Ectodermal cell (in vitro differentiated cells): ENCODE measurements at regions not wholly inside any gene's neighbourhood (a gene's known extent, or its start where the extent isn't known, plus 50 kb on each side); places are given as distances from the start of the nearest gene placed in this dataset.

Source experiments
- H3K27ac ChIP-seq: 2 replicates; pipeline ENCODE4 v1.7.0; 2013; ENCODE audit warnings: mild to moderate bottlenecking, low read depth, low read length; ENCODE audit not compliant: insufficient read depth, poor library complexity, severe bottlenecking
- H3K27me3 ChIP-seq: 2 replicates; pipeline ENCODE4 v1.7.0; 2013; ENCODE audit warnings: mild to moderate bottlenecking, low read length; ENCODE audit not compliant: insufficient read depth, control insufficient read depth, poor library complexity, severe bottlenecking
- H3K36me3 ChIP-seq: one replicate; pipeline ENCODE4 v1.7.0; 2013; ENCODE audit warnings: low read length; ENCODE audit not compliant: control insufficient read depth, insufficient read depth
- H3K4me1 ChIP-seq: one replicate; pipeline ENCODE4 v1.7.0; 2013; ENCODE audit warnings: low read length; ENCODE audit not compliant: control insufficient read depth, insufficient read depth
- H3K4me3 ChIP-seq: 2 replicates; pipeline ENCODE4 v1.7.0; 2013; ENCODE audit warnings: low read depth, low read length, control low read depth; ENCODE audit not compliant: insufficient read depth
- H3K9me3 ChIP-seq: 2 replicates; pipeline ENCODE4 v1.7.0; 2013; ENCODE audit warnings: mild to moderate bottlenecking, low read length, moderate library complexity; ENCODE audit not compliant: control insufficient read depth
- WGBS, 2 experiments: methylation state at CpG; one replicate each; pipeline ENCODE4 v1.1.7; 2013; ENCODE audit warnings: missing lambda C conversion rate in 2 of 2; 5-methylcytosine and 5-hydroxymethylcytosine counted together

DNA sequence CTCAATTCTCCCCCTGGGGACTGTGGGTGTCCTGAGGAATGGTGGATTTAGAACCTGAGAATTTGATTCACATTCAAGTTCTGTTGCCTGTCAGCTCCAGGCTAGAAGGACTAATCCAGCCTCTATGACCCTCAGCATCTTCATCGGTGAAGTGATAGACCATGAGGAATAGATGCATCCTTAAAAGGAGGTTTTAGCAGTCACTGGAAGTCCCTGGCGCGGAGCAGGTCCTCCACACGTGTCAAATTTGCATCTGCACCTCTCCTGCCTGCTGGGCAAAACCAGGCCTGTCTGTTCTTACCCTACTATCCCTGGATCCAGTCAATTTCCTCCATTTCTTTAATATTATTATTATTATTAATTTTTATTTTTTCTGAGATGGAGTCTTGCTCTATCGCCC is 808.4 kb downstream of the TBC1D22A start:
- H3K4me1 ChIP-seq: no peaks in the 10 kb centered on the region
- 70 to 74% methylated on average over 5 of the region's 5 CpGs for WGBS, 2 experiments

DNA sequence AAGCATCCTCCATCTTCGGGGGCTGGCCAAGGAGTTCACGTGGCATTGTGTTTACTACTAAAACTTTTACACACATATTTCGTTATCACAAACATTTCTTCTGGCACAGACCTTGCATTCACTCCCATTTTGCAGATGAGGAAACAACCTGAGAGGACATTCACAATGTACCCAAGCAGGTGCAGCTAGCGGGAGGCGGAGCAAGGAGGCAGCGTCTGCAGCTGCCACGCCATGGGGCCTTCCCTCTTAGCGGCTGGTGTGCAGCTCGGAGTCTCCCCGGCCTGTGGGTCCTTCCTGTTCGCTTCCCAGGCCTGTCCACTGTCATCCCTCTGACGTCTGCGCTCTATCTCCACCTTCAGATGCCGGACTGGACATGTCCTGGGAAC is 807.8 kb downstream of the TBC1D22A start:
- WGBS, 2 experiments: 86% methylated on average over 14 of the region's 14 CpGs
- H3K4me3 ChIP-seq: no peak overlapping the region
- no peaks in the 10 kb centered on the region for H3K4me1 ChIP-seq
- no peaks in the 10 kb centered on the region for H3K36me3 ChIP-seq
- peaks cover 4% of the 10 kb centered on the region for H3K9me3 ChIP-seq
- H3K27ac ChIP-seq: no peak overlapping the region
- H3K27me3 ChIP-seq: no peaks in the 10 kb centered on the region

More for the DNA sequence above, 808.4 kb downstream of the TBC1D22A start:
- H3K27ac ChIP-seq: no peak overlapping the region
- peaks cover 4% of the 10 kb centered on the region for H3K9me3 ChIP-seq
- H3K4me3 ChIP-seq: no peak overlapping the region
- no peaks in the 10 kb centered on the region for H3K27me3 ChIP-seq
- H3K36me3 ChIP-seq: no peaks in the 10 kb centered on the region

DNA sequence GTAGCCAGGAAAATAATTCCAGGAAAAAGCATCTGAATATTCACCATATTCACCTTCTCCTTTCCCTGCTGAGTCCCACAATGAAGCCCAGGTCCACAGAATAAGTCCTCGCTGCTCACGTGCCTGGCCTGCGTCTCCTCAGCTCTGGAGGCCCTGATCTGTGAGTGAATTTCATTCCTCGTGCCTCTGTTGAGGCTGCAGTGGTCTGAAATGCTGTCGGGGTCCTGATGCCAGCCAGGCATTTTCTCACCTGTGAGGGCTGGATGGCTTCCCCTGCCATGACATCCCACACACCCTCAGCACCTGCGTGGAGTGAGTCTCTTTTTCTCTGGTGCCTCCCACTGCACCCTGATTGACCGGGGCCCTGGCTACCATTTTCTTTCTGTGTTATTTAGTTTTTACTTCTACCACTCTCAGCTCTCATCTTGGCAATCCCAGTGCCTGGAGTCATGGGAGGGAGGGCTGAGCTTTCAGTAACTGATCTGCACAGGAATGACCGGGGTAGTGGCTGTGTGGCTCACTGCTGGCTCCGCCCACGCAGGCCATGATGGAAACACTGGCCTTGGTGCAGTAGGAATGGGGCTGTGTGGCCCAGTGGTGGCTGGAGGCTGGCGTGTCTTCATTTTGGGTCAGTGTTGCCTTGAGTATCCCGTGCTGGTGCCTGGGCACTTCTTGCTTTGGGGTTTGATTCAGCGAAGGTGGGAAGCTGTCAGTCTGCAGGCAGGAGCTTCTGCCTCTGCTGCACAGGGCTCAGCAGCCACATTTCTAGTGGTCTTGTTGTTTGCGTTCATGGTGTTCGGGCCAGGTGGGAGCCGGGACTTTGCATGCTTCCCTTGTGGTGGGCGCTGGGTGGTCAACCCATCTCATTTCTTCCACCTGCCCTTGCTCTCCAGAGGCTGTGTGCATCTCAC is 807.2 kb downstream of the TBC1D22A start:
- Histone ChIP-seq H3K9me3 (peaks cover 4% of the 10 kb centered on the region), H3K36me3 (no peaks in the 10 kb centered on the region), H3K4me1 (no peaks in the 10 kb centered on the region), H3K27me3 (no peaks in the 10 kb centered on the region), H3K4me3 (no peak overlapping the region), H3K27ac (no peak overlapping the region)
- WGBS, 2 experiments: 79 to 82% methylated on average over 17 of the region's 17 CpGs

DNA sequence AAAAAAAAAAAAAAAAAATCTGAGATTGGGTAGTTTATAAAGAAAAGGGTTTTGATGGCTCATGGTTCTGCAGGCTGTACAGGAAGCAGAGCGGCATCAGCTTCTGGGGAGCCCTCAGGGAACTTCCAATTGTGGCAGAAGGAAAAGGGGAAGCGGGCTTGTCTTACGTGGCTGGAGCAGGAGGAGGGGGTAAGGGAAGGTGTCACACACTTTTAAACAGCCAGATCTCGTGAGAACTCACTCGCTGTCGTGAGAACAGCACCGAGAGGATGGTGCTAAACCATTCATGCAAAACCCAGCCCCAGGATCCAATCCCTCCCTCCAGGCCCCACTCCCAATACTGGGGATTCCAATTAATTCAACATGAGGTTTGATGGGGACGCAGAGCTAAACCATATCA is 806.2 kb downstream of the TBC1D22A start:
- Histone ChIP-seq H3K9me3 (peaks cover 6% of the 10 kb centered on the region), H3K4me1 (no peaks in the 10 kb centered on the region), H3K4me3 (no peak overlapping the region), H3K36me3 (no peaks in the 10 kb centered on the region), H3K27me3 (no peaks in the 10 kb centered on the region), H3K27ac (no peak overlapping the region)
- 70 to 77% methylated on average over 8 of the region's 8 CpGs for WGBS, 2 experiments

DNA sequence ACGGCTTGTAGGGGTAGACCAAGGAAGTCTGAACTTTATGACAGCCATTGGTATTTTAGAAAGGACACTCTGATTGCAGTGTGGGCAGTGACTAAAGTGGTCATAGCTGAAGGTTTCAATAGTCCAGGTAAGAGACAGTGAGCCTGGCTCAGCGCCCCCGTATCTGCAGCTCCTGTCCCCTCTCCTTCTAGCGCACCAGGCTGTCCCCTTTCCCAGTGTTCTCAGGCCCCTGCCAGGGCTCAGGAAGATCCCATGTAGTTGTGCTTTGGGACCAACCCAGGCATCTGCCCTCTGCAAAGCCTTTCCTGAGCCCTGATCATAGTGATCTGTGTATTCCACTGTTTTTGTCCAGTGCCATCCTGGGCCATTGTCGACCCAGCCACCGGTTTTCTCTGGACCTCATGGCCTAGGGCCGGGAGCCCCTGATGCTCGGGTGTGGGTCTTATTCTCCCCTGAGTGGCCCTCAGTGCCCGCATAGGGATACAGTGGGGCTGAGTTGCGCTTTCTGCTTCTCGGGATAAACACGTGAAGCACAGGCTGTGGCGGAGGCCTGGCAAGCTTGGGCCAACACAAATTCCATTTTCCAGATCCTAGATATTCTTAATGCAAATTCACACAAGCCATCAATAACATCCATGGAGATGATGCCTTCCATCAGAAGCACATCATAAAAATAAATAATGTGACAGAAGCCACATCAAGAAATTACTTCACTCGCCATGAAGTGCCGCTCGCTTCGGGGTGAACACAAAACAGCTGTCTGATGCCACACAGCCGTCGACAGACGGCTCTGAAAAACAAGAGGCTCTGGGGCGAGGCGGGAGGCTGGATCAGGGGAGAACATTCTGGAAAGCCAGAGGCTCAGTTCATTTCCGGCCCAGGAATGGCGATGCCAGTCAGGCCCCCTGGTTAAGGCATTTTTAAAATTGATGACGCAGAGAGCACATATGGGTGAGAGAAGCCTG is 805.0 kb downstream of the TBC1D22A start:
- Histone ChIP-seq H3K27ac (no peak overlapping the region), H3K27me3 (no peaks in the 10 kb centered on the region), H3K9me3 (peaks cover 4% of the 10 kb centered on the region), H3K4me3 (no peak overlapping the region), H3K4me1 (no peaks in the 10 kb centered on the region), H3K36me3 (no peaks in the 10 kb centered on the region)
- WGBS, 2 experiments: 89 to 90% methylated on average over 25 of the region's 25 CpGs

DNA sequence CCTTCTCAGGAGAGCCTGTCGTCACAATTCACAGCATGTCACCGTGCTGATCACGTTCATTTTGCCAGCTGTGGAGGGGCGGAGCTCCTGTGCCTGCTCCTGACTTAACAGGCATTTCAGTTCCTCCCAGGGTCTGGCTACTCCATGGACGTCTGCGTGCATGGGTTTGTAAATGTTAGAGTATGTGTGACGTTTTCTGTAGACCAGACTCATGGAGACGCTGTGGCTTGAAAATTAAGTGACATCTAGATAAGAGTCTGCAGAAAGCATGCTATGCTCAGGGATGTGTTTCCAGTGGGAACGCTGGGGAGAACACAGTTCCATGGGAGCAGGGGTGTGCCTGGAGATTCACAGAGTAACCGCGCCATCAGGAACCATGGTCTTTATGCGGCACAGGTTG is 804.0 kb downstream of the TBC1D22A start:
- Histone ChIP-seq H3K9me3 (peaks cover 4% of the 10 kb centered on the region), H3K36me3 (no peaks in the 10 kb centered on the region), H3K4me1 (no peaks in the 10 kb centered on the region), H3K27me3 (no peaks in the 10 kb centered on the region), H3K4me3 (no peak overlapping the region), H3K27ac (no peak overlapping the region)
- WGBS, 2 experiments: 80 to 82% methylated on average over 12 of the region's 12 CpGs

DNA sequence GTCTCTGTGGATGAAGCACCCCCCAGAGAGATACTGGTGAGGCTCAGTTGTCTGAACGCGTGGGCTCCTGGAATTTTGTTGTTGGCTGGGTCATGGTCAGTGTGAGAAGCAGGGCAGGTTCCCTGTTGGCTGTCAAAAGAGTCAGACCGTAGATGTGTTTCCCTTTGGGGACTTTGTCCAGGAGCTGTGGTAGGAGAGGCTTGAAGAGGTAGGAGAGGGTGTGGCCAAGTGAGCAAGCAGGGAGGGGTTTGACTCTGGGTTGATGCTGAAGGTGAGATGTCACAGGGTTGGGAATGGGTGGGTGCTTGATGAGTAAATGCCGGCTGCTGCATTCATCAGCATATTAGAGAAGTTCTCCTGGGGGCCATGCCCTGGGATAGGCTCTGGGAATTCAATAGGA is 803.2 kb downstream of the TBC1D22A start:
- Histone ChIP-seq H3K4me1 (no peaks in the 10 kb centered on the region), H3K27me3 (no peaks in the 10 kb centered on the region), H3K36me3 (no peaks in the 10 kb centered on the region), H3K9me3 (peaks cover 4% of the 10 kb centered on the region), H3K4me3 (no peak overlapping the region), H3K27ac (no peak overlapping the region)
- 86 to 89% methylated on average over 4 of the region's 4 CpGs for WGBS, 2 experiments

DNA sequence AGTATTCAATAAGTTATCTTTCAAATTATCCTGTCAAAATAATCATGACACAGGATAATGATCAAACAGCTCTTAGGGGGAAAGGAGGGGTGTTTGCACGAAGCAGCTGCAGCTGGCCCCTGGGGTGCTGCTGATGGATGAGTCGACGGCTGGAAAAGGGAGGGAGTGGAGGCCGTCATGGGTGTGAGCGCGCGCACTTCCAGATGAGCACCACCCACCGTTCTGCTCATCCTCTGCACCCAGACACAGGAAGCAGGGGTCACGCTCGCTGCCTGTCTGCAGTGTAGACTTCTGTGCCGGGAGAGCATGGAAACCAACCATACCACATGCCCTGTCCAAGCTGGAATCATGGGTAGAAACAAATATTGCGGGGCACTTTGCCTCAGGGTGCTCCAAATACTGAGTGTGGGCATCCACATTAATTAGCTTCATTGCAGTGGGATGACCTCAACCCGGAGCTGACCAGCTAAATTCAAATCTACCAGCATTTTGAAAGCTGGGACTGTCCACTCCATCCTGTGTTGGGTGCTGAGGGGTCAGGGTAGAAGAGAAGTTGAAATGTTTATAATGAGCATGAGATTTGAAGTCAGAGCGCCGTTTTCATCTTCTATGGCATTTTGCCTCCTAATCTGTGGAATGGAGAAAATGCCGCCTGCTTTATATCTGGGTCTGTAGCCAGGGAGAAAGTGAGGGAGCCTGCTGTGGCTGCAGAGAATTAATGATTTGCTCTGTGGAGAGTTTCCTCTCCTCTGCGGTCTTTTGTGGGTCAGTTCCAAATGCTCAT is 802.4 kb downstream of the TBC1D22A start:
- Histone ChIP-seq H3K36me3 (no peaks in the 10 kb centered on the region), H3K27ac (no peak overlapping the region), H3K27me3 (no peaks in the 10 kb centered on the region), H3K4me3 (no peak overlapping the region), H3K9me3 (peaks cover 4% of the 10 kb centered on the region), H3K4me1 (no peaks in the 10 kb centered on the region)
- WGBS, 2 experiments: 85 to 87% methylated on average over 17 of the region's 17 CpGs

DNA sequence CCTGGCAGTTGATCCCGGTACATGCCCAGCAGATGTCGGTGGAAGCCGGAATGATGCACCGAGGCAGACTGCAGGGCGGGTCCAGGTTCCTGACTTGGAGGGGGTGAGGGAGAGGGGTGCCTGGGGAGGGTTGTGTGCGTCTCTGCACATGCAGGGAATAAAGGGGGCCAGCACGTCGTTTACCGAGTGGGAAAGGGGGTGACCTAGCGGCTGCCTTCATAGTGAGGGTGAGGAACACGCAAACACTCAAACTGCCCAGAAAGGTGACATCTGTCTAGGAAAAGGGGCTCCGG is 801.7 kb downstream of the TBC1D22A start:
- 91 to 94% methylated on average over 12 of the region's 12 CpGs for WGBS, 2 experiments
- H3K4me1 ChIP-seq: no peaks in the 10 kb centered on the region
- H3K9me3 ChIP-seq: peaks cover 6% of the 10 kb centered on the region

More for the DNA sequence above, 801.7 kb downstream of the TBC1D22A start:
- Histone ChIP-seq H3K4me3 (no peak overlapping the region), H3K36me3 (no peaks in the 10 kb centered on the region), H3K27ac (no peak overlapping the region), H3K27me3 (no peaks in the 10 kb centered on the region)
